ENCODE measurements at regions not wholly inside any gene's neighbourhood (a gene's known extent, or its start where the extent isn't known, plus 50 kb on each side); places are given as distances from the start of the nearest gene placed in this dataset.

DNA sequence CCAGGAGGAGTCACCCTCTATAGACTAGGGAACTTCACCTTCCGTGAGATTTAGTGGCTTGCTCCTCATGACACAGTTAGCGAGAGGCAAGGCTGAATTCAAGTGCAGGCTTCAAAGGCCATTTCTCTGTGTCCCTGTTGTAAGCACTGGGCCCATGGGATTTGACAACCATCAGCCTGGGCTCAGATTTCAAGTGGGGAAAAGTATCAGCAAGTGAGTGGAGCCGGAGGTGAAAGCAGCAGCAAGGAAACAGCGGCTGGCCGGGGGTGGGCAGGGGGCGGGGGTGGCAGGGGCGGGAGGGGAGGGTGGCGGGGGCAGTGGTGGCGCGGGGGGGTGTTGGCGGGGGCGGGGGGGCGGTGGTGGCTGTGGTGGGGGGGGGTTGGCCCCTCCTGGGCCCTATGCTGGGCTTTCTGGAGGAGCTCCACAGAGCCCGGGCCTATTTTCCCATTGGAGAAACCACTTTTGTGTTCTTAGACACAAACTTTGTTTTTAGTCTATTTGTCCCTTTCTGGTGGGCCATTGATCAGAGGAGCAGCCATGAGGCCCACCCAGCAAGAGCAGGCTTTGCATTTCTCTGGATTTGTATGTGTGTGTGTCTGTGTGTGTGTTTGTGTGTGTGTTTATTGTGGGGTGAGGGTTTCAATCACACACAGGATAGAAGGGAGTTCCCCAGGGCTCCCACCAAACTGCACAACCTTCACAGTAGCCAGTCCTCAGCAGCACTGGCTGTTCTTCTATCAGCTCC lies 165.4 kb upstream of the RAI14 start:
- Histone ChIP-seq H3K4me1 (ENCODE audit: control insufficient read depth in 5 of 5, insufficient read depth in 5 of 5, low read length in 5 of 5) (peaks cover 0 to 10% (median 7%) of the 10 kb centered on the region in 5 donors), H3K4me3 (ENCODE audit: low read depth in 1 of 5, low read length in 5 of 5) (no peak overlapping the region), H3K9ac (ENCODE audit: low read length in 5 of 5) (no peak overlapping the region), H3K36me3 (ENCODE audit: control insufficient read depth in 5 of 5, insufficient read depth in 5 of 5, low read length in 5 of 5) (no peaks in the 10 kb centered on the region), H3K27ac (ENCODE audit: low read depth, low read length) (no peak overlapping the region), H3K9me3 (ENCODE audit: control insufficient read depth in 5 of 5, low read length in 5 of 5) (peaks cover 0 to 10% (median 6%) of the 10 kb centered on the region in 5 donors), H3K27me3 (ENCODE audit: control insufficient read depth in 5 of 5, insufficient read depth in 4 of 5, low read length in 5 of 5) (peaks cover 0 to 6% (median 2%) of the 10 kb centered on the region in 5 donors)

GRCh38 chr5:34491251-34491620 lies 164.9 kb upstream of the RAI14 start:
- H3K27me3 ChIP-seq (ENCODE audit: control insufficient read depth in 5 of 5, insufficient read depth in 4 of 5, low read length in 5 of 5), result peaks cover 0 to 6% (median 2%) of the 10 kb centered on the region in 5 donors
- H3K27ac ChIP-seq (ENCODE audit: low read depth, low read length), result no peak overlapping the region
- H3K36me3 ChIP-seq (ENCODE audit: control insufficient read depth in 5 of 5, insufficient read depth in 5 of 5, low read length in 5 of 5), result no peaks in the 10 kb centered on the region
- H3K4me3 ChIP-seq (ENCODE audit: low read depth in 1 of 5, low read length in 5 of 5), result no peak overlapping the region
- no peak overlapping the region for H3K9ac ChIP-seq (ENCODE audit: low read length in 5 of 5)
- peaks cover 0 to 10% (median 6%) of the 10 kb centered on the region in 5 donors for H3K9me3 ChIP-seq (ENCODE audit: control insufficient read depth in 5 of 5, low read length in 5 of 5)
- peaks cover 0 to 15% (median 8%) of the 10 kb centered on the region in 5 donors for H3K4me1 ChIP-seq (ENCODE audit: control insufficient read depth in 5 of 5, insufficient read depth in 5 of 5, low read length in 5 of 5)

DNA sequence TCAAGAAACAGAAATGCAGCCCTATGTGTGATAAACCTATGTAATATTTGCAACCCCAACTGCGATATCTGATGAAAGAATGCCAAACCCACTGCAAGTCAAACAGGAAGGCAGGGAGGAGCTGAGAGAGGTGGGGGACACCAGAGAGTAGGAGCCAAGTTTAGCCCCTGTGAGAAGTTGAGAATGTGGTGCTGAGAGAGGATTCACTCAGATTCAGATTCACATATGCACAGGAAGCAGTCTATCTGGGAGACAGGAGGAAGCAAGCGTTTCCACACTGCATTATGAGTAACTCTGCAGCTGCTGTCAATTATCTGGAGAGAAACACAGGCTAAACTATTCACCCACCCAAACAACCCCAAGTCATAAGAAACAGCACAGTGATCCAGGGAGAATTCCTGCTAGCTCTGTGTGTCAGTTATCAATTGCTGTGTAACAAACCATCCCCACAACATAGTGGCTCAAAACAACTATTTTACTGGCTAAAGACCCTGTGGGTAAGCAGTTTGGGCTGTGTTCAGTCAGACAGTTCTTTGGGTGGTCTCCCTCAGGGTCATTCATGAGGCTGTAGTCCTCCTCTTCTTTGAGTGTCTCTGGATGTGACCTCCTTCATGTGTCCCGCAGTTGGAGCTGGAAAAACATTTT lies 161.9 kb upstream of the RAI14 start:
- H3K4me1 ChIP-seq (ENCODE audit: control insufficient read depth in 5 of 5, insufficient read depth in 5 of 5, low read length in 5 of 5), result peaks cover 3 to 42% (median 31%) of the 10 kb centered on the region in 5 donors
- H3K27ac ChIP-seq (ENCODE audit: low read depth, low read length), result no peak overlapping the region
- peaks cover 0 to 4% (median 0%) of the 10 kb centered on the region in 5 donors for H3K27me3 ChIP-seq (ENCODE audit: control insufficient read depth in 5 of 5, insufficient read depth in 4 of 5, low read length in 5 of 5)
- peaks cover 0 to 10% (median 6%) of the 10 kb centered on the region in 5 donors for H3K9me3 ChIP-seq (ENCODE audit: control insufficient read depth in 5 of 5, low read length in 5 of 5)
- no peaks in the 10 kb centered on the region for H3K36me3 ChIP-seq (ENCODE audit: control insufficient read depth in 5 of 5, insufficient read depth in 5 of 5, low read length in 5 of 5)
- no peak overlapping the region for H3K9ac ChIP-seq (ENCODE audit: low read length in 5 of 5)
- no peak overlapping the region for H3K4me3 ChIP-seq (ENCODE audit: low read depth in 1 of 5, low read length in 5 of 5)

GRCh38 chr5:34495178-34495577 lies 160.9 kb upstream of the RAI14 start:
- Histone ChIP-seq H3K27ac (ENCODE audit: low read depth, low read length) (no peak overlapping the region), H3K9ac (ENCODE audit: low read length in 5 of 5) (no peak overlapping the region), H3K4me1 (ENCODE audit: control insufficient read depth in 5 of 5, insufficient read depth in 5 of 5, low read length in 5 of 5) (peaks cover 6 to 44% (median 34%) of the 10 kb centered on the region in 5 donors), H3K9me3 (ENCODE audit: control insufficient read depth in 5 of 5, low read length in 5 of 5) (peaks cover 0 to 10% (median 6%) of the 10 kb centered on the region in 5 donors), H3K36me3 (ENCODE audit: control insufficient read depth in 5 of 5, insufficient read depth in 5 of 5, low read length in 5 of 5) (no peaks in the 10 kb centered on the region), H3K27me3 (ENCODE audit: control insufficient read depth in 5 of 5, insufficient read depth in 4 of 5, low read length in 5 of 5) (peaks cover 0 to 3% (median 0%) of the 10 kb centered on the region in 5 donors), H3K4me3 (ENCODE audit: low read depth in 1 of 5, low read length in 5 of 5) (no peak overlapping the region)

GRCh38 chr5:34496260-34496691 lies 159.9 kb upstream of the RAI14 start:
- Histone ChIP-seq H3K9me3 (ENCODE audit: control insufficient read depth in 5 of 5, low read length in 5 of 5) (peaks cover 0 to 10% (median 6%) of the 10 kb centered on the region in 5 donors), H3K27me3 (ENCODE audit: control insufficient read depth in 5 of 5, insufficient read depth in 4 of 5, low read length in 5 of 5) (peaks cover 0 to 6% (median 0%) of the 10 kb centered on the region in 5 donors), H3K9ac (ENCODE audit: low read length in 5 of 5) (peak overlapping the region in 1 of 5 donors; percentile 56), H3K36me3 (ENCODE audit: control insufficient read depth in 5 of 5, insufficient read depth in 5 of 5, low read length in 5 of 5) (no peaks in the 10 kb centered on the region), H3K4me3 (ENCODE audit: low read depth in 1 of 5, low read length in 5 of 5) (peak overlapping the region in 2 of 5 donors; percentile 15 to 37), H3K4me1 (ENCODE audit: control insufficient read depth in 5 of 5, insufficient read depth in 5 of 5, low read length in 5 of 5) (peaks cover 6 to 35% (median 30%) of the 10 kb centered on the region in 5 donors), H3K27ac (ENCODE audit: low read depth, low read length) (no peak overlapping the region)

- H3K9ac ChIP-seq (ENCODE audit: low read length in 5 of 5), result peak overlapping the region in 1 of 5 donors; percentile 56
Measured at GRCh38 chr5:34496701-34497469, 159.2 kb upstream of the RAI14 start.

DNA sequence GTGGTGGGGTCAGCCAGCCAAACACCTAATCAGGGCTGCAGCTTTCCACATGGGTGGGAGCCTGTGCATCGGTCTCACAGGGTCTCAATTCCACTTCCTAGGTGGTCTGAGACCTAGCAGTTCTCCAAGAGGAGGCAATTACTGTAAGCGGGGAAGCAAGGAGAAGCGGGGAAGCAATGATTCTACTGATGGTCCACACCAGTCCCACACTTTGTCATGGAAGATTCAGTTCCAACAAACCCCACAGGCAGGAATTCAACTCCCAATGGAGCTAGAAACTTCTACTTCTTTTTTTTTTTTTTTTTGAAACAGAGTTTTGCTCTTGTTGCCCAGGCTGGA lies 158.7 kb upstream of the RAI14 start:
- no peak overlapping the region for H3K27ac ChIP-seq (ENCODE audit: low read depth, low read length)
- H3K4me1 ChIP-seq (ENCODE audit: control insufficient read depth in 5 of 5, insufficient read depth in 5 of 5, low read length in 5 of 5), result peaks cover 6 to 35% (median 30%) of the 10 kb centered on the region in 5 donors
- no peaks in the 10 kb centered on the region for H3K36me3 ChIP-seq (ENCODE audit: control insufficient read depth in 5 of 5, insufficient read depth in 5 of 5, low read length in 5 of 5)
- H3K9ac ChIP-seq (ENCODE audit: low read length in 5 of 5), result no peak overlapping the region
- H3K4me3 ChIP-seq (ENCODE audit: low read depth in 1 of 5, low read length in 5 of 5), result peak overlapping the region in 2 of 5 donors; percentile 26 to 37
- H3K9me3 ChIP-seq (ENCODE audit: control insufficient read depth in 5 of 5, low read length in 5 of 5), result peaks cover 0 to 10% (median 6%) of the 10 kb centered on the region in 5 donors
- peaks cover 0 to 10% (median 6%) of the 10 kb centered on the region in 5 donors for H3K27me3 ChIP-seq (ENCODE audit: control insufficient read depth in 5 of 5, insufficient read depth in 4 of 5, low read length in 5 of 5)

More at GRCh38 chr5:34496701-34497469, 159.2 kb upstream of the RAI14 start:
- Histone ChIP-seq H3K27me3 (ENCODE audit: control insufficient read depth in 5 of 5, insufficient read depth in 4 of 5, low read length in 5 of 5) (peaks cover 0 to 6% (median 2%) of the 10 kb centered on the region in 5 donors), H3K4me3 (ENCODE audit: low read depth in 1 of 5, low read length in 5 of 5) (peak overlapping the region in 2 of 5 donors; percentile 26 to 37), H3K27ac (ENCODE audit: low read depth, low read length) (no peak overlapping the region), H3K9me3 (ENCODE audit: control insufficient read depth in 5 of 5, low read length in 5 of 5) (peaks cover 0 to 10% (median 6%) of the 10 kb centered on the region in 5 donors), H3K4me1 (ENCODE audit: control insufficient read depth in 5 of 5, insufficient read depth in 5 of 5, low read length in 5 of 5) (peaks cover 6 to 35% (median 30%) of the 10 kb centered on the region in 5 donors), H3K36me3 (ENCODE audit: control insufficient read depth in 5 of 5, insufficient read depth in 5 of 5, low read length in 5 of 5) (no peaks in the 10 kb centered on the region)

DNA sequence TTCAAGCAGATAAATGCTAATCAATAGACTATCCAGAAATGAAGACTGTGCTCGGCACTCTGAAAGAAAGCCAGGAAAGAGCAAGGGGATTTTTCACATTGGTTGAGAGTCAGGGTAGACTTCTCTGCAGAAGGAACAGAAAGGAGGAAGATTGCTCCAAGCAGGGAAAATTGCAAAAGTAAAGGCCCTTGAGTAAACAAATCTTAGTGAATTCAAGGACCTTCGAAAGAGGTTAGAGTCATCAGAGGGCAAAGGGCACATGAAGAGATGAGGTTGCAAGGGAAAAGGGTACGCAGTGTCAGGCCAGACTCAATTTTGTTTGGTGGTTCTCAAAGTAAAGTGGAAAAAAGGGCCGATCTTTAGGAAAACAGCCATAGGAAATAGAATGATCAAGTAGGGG lies 157.6 kb upstream of the RAI14 start:
- Histone ChIP-seq H3K27me3 (ENCODE audit: control insufficient read depth in 5 of 5, insufficient read depth in 4 of 5, low read length in 5 of 5) (peaks cover 0 to 15% (median 6%) of the 10 kb centered on the region in 5 donors), H3K9me3 (ENCODE audit: control insufficient read depth in 5 of 5, low read length in 5 of 5) (peaks cover 0 to 10% (median 6%) of the 10 kb centered on the region in 5 donors), H3K36me3 (ENCODE audit: control insufficient read depth in 5 of 5, insufficient read depth in 5 of 5, low read length in 5 of 5) (no peaks in the 10 kb centered on the region), H3K9ac (ENCODE audit: low read length in 5 of 5) (no peak overlapping the region), H3K4me1 (ENCODE audit: control insufficient read depth in 5 of 5, insufficient read depth in 5 of 5, low read length in 5 of 5) (peaks cover 9 to 44% (median 39%) of the 10 kb centered on the region in 5 donors), H3K4me3 (ENCODE audit: low read depth in 1 of 5, low read length in 5 of 5) (no peak overlapping the region), H3K27ac (ENCODE audit: low read depth, low read length) (no peak overlapping the region)

- no peak overlapping the region for H3K4me3 ChIP-seq (ENCODE audit: low read depth in 1 of 5, low read length in 5 of 5)
- H3K9ac ChIP-seq (ENCODE audit: low read length in 5 of 5), result no peak overlapping the region
- H3K4me1 ChIP-seq (ENCODE audit: control insufficient read depth in 5 of 5, insufficient read depth in 5 of 5, low read length in 5 of 5), result peaks cover 9 to 50% (median 45%) of the 10 kb centered on the region in 5 donors
- H3K27ac ChIP-seq (ENCODE audit: low read depth, low read length), result no peak overlapping the region
- H3K27me3 ChIP-seq (ENCODE audit: control insufficient read depth in 5 of 5, insufficient read depth in 4 of 5, low read length in 5 of 5), result peaks cover 0 to 15% (median 6%) of the 10 kb centered on the region in 5 donors
- H3K36me3 ChIP-seq (ENCODE audit: control insufficient read depth in 5 of 5, insufficient read depth in 5 of 5, low read length in 5 of 5), result no peaks in the 10 kb centered on the region
- peaks cover 0 to 6% (median 4%) of the 10 kb centered on the region in 5 donors for H3K9me3 ChIP-seq (ENCODE audit: control insufficient read depth in 5 of 5, low read length in 5 of 5)
Measured at GRCh38 chr5:34499001-34499734, 157.0 kb upstream of the RAI14 start.
